Ishikawa (cell line): ENCODE measurements at regions not wholly inside any gene's neighbourhood (a gene's known extent, or its start where the extent isn't known, plus 50 kb on each side); places are given as distances from the start of the nearest gene placed in this dataset.
A peak's percentile ranks its signal among the peaks of the same experiment; 100 is the strongest.

Source experiments
- CEBPB ChIP-seq: IDR thresholded peaks from 2 replicates; pipeline ENCODE4 v1.6.1; 2012
- CREB1 ChIP-seq: IDR thresholded peaks from 2 replicates; pipeline ENCODE4 v1.6.1; 2012; ENCODE audit warnings: low read depth
- EGR1 ChIP-seq: IDR thresholded peaks from 2 replicates; pipeline ENCODE4 v1.6.1; 2012
- EP300 ChIP-seq: IDR thresholded peaks from 2 replicates; pipeline ENCODE4 v1.6.1; 2012; ENCODE audit warnings: borderline replicate concordance
- FOXM1 ChIP-seq: IDR thresholded peaks from 2 replicates; pipeline ENCODE4 v1.6.1; 2012; ENCODE audit warnings: low read depth, borderline replicate concordance
- NFIC ChIP-seq: IDR thresholded peaks from 2 replicates; pipeline ENCODE4 v1.6.1; 2012
- RAD21 ChIP-seq: IDR thresholded peaks from 2 replicates; pipeline ENCODE4 v1.6.1; 2012; ENCODE audit warnings: low read depth
- TAF1 ChIP-seq: IDR thresholded peaks from 2 replicates; pipeline ENCODE4 v1.6.1; 2012; ENCODE audit warnings: low read depth, mild to moderate bottlenecking
- TCF12 ChIP-seq: IDR thresholded peaks from 2 replicates; pipeline ENCODE4 v1.6.1; 2012; ENCODE audit warnings: low read depth
- TEAD4 ChIP-seq: IDR thresholded peaks from 2 replicates; pipeline ENCODE4 v1.6.1; 2012
- YY1 ChIP-seq: IDR thresholded peaks from 2 replicates; pipeline ENCODE4 v1.6.1; 2012; ENCODE audit warnings: low read depth
- ZBTB7A ChIP-seq: IDR thresholded peaks from 2 replicates; pipeline ENCODE4 v1.6.1; 2012; ENCODE audit warnings: low read depth
- TF ChIP-seq, protein P1 (sequence below): IDR thresholded peaks from 2 replicates; pipeline ENCODE4 v1.6.1; 2012
- TF ChIP-seq, protein P2 (sequence below): IDR thresholded peaks from 2 replicates; pipeline ENCODE4 v1.6.1; 2012
- TF ChIP-seq, protein P3 (sequence below): IDR thresholded peaks from 2 replicates; pipeline ENCODE4 v1.6.1; 2012; ENCODE audit warnings: low read depth, mild to moderate bottlenecking

GRCh38 chr2:173457366-173457765 lies 102.7 kb downstream of the CDCA7 start:
- TF ChIP-seq TEAD4 (no peak), CREB1 (no peak), YY1 (no peak), TCF12 (no peak), RAD21 (no peak), ZBTB7A (no peak), TAF1 (no peak), FOXM1 (no peak), NFIC (no peak)
- TF ChIP-seq, protein P1, sequence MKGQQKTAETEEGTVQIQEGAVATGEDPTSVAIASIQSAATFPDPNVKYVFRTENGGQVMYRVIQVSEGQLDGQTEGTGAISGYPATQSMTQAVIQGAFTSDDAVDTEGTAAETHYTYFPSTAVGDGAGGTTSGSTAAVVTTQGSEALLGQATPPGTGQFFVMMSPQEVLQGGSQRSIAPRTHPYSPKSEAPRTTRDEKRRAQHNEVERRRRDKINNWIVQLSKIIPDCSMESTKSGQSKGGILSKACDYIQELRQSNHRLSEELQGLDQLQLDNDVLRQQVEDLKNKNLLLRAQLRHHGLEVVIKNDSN, result no peak
- TF ChIP-seq, protein P2, sequence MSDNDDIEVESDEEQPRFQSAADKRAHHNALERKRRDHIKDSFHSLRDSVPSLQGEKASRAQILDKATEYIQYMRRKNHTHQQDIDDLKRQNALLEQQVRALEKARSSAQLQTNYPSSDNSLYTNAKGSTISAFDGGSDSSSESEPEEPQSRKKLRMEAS, result no peak
- TF ChIP-seq, protein P3, sequence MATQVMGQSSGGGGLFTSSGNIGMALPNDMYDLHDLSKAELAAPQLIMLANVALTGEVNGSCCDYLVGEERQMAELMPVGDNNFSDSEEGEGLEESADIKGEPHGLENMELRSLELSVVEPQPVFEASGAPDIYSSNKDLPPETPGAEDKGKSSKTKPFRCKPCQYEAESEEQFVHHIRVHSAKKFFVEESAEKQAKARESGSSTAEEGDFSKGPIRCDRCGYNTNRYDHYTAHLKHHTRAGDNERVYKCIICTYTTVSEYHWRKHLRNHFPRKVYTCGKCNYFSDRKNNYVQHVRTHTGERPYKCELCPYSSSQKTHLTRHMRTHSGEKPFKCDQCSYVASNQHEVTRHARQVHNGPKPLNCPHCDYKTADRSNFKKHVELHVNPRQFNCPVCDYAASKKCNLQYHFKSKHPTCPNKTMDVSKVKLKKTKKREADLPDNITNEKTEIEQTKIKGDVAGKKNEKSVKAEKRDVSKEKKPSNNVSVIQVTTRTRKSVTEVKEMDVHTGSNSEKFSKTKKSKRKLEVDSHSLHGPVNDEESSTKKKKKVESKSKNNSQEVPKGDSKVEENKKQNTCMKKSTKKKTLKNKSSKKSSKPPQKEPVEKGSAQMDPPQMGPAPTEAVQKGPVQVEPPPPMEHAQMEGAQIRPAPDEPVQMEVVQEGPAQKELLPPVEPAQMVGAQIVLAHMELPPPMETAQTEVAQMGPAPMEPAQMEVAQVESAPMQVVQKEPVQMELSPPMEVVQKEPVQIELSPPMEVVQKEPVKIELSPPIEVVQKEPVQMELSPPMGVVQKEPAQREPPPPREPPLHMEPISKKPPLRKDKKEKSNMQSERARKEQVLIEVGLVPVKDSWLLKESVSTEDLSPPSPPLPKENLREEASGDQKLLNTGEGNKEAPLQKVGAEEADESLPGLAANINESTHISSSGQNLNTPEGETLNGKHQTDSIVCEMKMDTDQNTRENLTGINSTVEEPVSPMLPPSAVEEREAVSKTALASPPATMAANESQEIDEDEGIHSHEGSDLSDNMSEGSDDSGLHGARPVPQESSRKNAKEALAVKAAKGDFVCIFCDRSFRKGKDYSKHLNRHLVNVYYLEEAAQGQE, result no peak

DNA sequence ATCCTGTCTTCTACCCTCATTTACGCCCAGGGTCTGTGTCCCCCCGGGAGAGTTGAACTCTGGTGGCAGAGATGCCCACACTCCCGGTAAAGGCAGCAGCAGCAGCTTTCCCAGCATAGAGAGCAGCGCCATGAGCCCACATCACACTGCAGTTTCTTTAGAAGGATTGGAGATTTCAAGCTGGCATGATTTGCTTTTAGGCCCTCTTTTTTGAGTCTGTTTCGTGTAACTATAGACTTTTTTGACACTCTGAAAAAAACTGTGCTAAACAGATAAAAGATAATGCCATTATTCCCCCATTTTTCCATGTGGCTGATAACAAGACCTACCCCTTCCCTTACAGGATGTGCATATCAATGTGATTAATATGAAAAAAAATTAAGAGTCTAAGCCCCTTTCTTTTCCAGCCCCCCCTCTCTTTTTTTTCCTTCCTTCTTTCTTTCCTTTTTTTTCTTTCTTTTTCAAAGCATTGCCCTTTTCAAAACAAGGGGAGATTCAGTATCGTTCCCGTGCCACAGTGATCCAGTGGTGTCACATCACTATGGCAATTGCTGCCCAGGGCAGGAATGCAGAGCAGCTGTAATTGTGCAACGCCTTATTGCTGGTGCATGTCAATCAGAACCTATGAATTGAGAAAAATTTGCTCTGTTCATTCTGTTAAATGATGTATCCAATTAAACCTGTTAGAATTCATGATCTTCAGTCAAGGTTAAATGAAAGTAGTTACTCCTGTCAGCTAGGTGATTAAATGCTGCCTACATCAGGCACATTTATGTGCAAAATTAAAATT lies 104.5 kb downstream of the CDCA7 start:
- TF ChIP-seq CEBPB, result peak; percentile 61
- TF ChIP-seq, protein P2, result no peak
- no peak for TF ChIP-seq RAD21

GRCh38 chr2:173462892-173463840 lies 108.5 kb downstream of the CDCA7 start:
- no peak for TF ChIP-seq ZBTB7A
- TF ChIP-seq CEBPB, result no peak
- TF ChIP-seq YY1, result no peak
- TF ChIP-seq FOXM1, result no peak
- TF ChIP-seq TCF12, result no peak

DNA sequence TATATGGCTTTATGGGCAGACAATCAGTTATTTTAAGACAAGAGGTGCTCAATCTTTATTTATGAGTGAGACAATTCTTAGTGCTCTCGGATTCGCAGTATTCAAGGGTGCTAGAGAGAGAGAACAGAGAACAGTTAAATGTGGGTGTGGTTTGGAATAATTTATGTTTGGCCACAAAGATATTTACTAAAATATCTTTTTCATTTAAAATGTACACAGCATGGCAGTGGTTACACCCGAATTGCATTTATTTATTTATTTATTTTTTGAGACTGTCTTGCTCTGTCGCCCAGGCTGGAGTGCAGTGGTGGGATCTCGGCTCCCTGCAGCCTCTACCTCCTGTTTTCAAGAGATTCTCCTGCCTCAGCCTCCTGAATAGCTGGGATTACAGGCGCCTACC lies 109.2 kb downstream of the CDCA7 start:
- TF ChIP-seq TEAD4 (no peak), EGR1 (no peak)

DNA sequence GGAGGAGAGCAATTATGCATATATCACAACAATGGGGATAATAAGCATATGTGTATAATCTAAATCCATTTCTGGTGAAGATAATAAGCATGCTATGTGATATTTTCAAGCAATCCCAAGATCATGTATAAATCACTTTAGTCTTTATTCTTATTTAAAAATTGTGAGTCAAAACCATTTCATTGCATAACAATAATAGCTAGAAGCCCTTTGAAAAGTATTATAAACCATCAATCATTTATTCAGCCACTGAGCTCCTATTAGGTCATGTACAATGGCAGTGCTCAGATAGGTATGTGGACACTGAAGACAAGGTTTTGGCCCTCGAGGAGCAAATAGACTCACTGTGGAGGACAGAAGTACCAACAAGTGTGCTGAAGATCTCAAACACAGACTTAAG lies 113.1 kb downstream of the CDCA7 start:
- TF ChIP-seq, protein P3, result no peak
- no peak for TF ChIP-seq YY1
- TF ChIP-seq FOXM1, result no peak
- no peak for TF ChIP-seq TAF1
- no peak for TF ChIP-seq RAD21

GRCh38 chr2:173468266-173468793 lies 113.7 kb downstream of the CDCA7 start:
- TF ChIP-seq, protein P3, result no peak
- TF ChIP-seq CREB1, result no peak
- TF ChIP-seq EP300, result no peak
- TF ChIP-seq, protein P1, result no peak
- no peak for TF ChIP-seq ZBTB7A
